KOPT-K1 (cell line): ENCODE measurements at regions not wholly inside any gene's neighbourhood (a gene's known extent, or its start where the extent isn't known, plus 50 kb on each side); places are given as distances from the start of the nearest gene placed in this dataset.

Source experiments
- H3K27ac ChIP-seq: fragments of 200-600 bp; sonication (generic); 2 replicates; pipeline ENCODE4 v1.5.1; 2016; ENCODE audit warnings: antibody characterized with exemption, mild to moderate bottlenecking, low read depth, low read length; ENCODE audit not compliant: poor library complexity, severe bottlenecking
- H3K36me3 ChIP-seq: fragments of 200-600 bp; sonication (generic); 2 replicates; pipeline ENCODE4 v1.5.1; 2017; ENCODE audit warnings: antibody characterized with exemption, mild to moderate bottlenecking, low read length, moderate library complexity; ENCODE audit not compliant: insufficient read depth
- H3K9me3 ChIP-seq: fragments of 200-600 bp; sonication (generic); 2 replicates; pipeline ENCODE4 v1.5.1; 2017; ENCODE audit warnings: antibody characterized with exemption, low read length, mild to moderate bottlenecking; ENCODE audit not compliant: insufficient read depth, poor library complexity, severe bottlenecking

DNA sequence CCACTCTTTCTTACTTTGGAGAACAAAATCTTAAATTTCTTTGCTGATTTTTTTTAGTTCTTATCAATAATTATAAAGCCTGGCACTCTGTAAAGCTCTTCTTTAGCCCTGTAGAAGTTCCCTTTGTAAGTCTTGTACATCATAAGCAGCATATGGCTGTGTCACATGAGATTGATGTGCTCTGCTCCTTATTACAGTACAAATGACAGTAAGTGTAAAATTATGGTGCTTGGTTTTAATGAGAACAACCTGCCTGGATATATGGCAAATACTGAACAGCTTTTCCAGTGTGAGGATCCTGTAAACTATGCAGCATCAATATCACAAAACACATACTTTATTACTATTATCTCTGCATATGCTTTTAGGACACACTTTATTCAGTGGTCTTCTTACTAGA is 145.9 kb upstream of the GNPDA2 start:
- H3K9me3 ChIP-seq: no peaks in the 10 kb centered on the region
- no peaks in the 10 kb centered on the region for H3K36me3 ChIP-seq
- H3K27ac ChIP-seq: no peak overlapping the region

DNA sequence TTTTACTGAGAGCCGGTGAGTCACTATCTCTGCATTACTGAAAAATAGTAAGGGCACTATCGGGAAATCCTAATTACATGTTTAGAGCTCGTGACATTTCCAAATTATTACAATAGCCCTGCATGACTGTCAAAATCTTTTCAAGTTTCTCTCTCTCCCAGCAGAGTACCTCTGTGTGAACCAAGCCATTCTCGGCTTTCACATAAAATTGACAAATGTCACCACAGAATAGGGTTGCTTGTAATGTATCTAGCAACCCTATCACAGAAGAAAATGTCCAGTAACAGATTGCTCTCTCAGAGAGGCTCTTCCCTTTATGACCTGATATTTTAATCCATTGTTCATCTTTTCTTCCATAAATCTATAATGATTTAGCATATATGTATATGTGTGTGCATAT is 144.8 kb upstream of the GNPDA2 start:
- Histone ChIP-seq H3K27ac (no peak overlapping the region), H3K36me3 (no peaks in the 10 kb centered on the region), H3K9me3 (no peaks in the 10 kb centered on the region)

DNA sequence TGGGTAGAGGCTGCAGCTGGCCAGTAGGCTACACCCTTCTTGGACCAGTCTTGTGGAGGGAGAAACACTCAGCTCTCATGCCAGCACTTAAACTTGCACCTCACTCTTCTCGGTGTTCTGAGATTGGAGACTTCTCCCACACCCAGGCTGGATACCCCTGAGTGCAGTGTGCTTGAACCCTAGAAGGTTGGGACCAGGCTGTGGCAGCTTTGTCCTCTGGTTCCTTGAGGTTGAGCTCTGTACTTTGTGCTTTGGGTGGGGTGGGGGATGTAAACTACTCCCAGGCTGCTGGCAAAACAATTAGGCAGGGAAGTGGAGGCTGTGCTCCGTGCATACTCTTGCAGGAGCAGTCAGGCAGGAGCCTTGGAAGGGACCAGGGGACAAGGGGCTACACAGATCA is 143.6 kb upstream of the GNPDA2 start:
- no peaks in the 10 kb centered on the region for H3K36me3 ChIP-seq
- no peak overlapping the region for H3K27ac ChIP-seq
- H3K9me3 ChIP-seq: no peaks in the 10 kb centered on the region

DNA sequence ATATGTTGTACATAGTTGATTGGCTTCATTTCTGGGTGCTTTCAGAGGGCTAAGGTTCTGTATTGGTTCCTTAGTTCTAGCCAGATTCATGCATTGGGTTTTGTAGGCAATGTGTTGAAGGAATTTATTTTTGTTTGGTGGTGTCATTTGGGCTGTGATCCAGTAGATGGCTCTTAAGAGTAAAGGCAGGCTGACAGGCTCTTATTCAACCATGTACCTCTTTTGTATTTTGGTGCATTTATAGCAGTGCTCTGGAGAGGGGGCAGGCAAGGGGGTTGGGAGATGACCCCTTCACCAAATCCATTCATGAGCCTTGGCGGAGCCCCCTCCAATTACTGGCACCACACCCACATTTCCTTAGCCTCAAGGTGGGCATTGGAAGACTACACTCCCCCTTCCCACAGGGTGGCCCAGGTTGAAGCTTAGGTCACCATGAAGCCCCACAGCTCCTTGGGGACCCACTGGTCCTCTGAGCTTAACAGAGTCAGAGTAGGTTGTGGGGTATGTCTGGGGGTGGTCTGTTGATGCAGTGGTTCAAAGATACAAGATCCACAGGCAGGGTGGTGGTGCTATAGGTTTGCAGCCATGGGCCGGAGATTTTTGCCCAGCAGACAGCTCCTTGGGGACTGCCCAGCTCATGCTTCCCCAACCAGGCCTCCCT is 143.0 kb upstream of the GNPDA2 start:
- no peaks in the 10 kb centered on the region for H3K36me3 ChIP-seq
- no peak overlapping the region for H3K27ac ChIP-seq
- H3K9me3 ChIP-seq: no peaks in the 10 kb centered on the region

DNA sequence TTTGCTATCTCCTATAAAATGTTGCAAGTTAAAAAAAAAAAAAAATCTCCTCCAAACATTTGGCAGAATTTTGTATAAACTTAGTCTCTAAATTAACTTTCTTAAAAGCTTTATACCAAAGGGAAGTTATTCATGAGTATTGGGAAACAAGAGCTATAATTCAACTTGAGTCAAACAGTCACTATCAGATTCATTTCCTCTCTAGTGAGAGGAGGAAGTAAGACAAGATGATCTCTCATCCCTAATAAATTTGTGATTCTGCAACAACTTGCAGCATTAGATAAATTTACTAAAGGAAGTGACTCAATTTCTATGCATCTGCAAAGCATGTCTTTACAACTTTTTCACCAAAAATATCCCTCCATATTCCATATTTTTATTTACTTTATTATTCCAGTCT is 135.4 kb upstream of the GNPDA2 start:
- Histone ChIP-seq H3K27ac (no peak overlapping the region), H3K9me3 (no peaks in the 10 kb centered on the region), H3K36me3 (no peaks in the 10 kb centered on the region)

DNA sequence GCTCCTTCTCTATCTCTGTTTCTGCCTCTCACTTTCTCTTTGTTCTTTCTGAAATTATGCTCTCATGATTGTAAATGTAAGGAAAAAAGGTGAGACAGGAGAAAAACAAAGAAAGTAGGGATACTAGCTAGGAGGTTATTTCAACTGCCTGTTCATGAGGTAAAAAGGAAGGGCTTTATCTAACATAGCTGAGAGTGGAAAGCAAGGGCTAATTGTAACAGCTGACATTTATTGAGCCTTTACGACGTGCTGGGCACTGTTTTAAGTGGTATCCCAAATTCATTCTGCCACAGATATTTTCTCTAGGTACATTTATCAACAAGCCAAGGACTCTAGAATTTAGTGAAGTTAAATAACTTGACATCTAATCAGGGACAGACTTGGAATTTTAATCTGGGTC is 133.1 kb upstream of the GNPDA2 start:
- H3K36me3 ChIP-seq: no peaks in the 10 kb centered on the region

DNA sequence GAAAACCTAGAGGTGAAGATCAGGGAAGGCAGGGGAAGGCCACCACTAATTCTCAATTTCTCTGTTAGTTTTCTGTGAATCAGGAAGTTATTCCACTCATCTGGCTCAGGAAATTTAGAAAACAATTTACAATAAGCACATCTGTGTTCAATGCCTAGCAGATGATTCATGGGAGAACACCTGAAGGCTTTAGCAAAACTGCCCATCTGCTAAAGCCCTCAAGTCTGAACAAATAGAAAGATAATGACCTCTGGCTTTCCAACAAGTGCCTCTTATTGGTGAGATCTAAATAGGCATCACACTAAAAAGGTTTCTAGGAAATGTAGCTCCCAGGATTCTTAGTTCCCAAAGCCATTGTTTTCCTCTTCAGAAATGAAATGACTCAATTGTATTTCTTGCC is 122.1 kb upstream of the GNPDA2 start:
- Histone ChIP-seq H3K36me3 (no peaks in the 10 kb centered on the region), H3K27ac (no peak overlapping the region), H3K9me3 (no peaks in the 10 kb centered on the region)

More for the DNA sequence above, 133.1 kb upstream of the GNPDA2 start:
- Histone ChIP-seq H3K27ac (no peak overlapping the region), H3K9me3 (no peaks in the 10 kb centered on the region)

DNA sequence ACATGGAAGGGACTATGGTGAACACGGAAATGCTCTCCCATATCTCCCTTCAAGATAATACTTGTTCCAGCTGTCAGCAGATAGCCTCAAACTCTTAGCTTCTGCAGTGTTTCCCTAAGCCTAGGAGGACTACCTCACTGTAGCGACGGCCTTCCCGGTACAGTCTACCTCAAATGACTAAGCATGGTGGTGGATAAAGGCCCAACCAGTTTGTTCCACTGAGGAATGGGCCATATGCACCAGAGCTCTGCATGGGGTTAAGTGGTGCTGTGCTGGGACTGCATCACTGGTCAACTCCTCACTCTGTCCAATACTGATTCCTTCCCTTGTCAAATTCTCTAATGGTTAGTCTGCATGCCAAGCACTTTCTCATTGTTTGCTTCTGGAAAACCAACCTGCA is 119.6 kb upstream of the GNPDA2 start:
- H3K27ac ChIP-seq: no peak overlapping the region
- no peaks in the 10 kb centered on the region for H3K9me3 ChIP-seq

DNA sequence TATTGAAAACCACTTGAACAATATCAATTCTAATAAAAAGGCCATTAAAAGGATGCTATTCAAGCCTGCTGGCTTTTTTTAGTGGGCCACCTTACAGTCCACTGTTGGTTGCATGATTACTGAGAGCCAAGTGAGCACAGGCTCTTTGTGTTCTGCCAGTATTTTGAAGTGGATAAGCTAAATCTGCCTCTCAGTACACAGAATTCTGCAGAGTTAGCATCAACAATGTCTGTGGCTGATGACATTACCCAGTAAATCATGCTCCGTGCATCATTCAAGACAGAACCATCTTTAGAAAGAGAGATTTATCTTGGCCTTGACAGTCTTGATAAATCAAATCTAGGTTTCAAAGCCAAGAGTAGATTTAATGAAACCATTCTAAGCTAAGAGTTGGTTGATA is 119.0 kb upstream of the GNPDA2 start:
- Histone ChIP-seq H3K9me3 (no peaks in the 10 kb centered on the region), H3K36me3 (no peaks in the 10 kb centered on the region), H3K27ac (no peak overlapping the region)

More for the DNA sequence above, 119.6 kb upstream of the GNPDA2 start:
- H3K36me3 ChIP-seq: no peaks in the 10 kb centered on the region

DNA sequence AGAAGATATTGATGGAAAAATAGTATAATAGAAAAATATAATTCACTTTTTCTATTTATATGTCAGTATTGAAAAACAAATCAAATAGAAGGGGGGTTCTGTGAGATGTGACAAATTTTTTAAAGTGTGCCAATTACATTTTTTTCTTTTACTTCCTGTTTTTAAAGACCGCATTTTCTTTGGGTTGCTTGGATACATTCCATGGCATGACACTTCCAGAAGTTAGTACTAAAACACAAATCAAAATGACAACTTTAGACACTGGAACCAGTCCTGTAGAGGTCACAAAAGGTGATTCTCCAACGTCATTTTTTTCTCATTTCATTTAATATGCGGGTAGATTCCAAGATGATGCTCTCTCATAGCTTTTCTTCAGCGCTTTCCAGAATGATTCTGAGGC is 116.2 kb upstream of the GNPDA2 start:
- no peaks in the 10 kb centered on the region for H3K9me3 ChIP-seq
- H3K36me3 ChIP-seq: no peaks in the 10 kb centered on the region
- no peak overlapping the region for H3K27ac ChIP-seq

DNA sequence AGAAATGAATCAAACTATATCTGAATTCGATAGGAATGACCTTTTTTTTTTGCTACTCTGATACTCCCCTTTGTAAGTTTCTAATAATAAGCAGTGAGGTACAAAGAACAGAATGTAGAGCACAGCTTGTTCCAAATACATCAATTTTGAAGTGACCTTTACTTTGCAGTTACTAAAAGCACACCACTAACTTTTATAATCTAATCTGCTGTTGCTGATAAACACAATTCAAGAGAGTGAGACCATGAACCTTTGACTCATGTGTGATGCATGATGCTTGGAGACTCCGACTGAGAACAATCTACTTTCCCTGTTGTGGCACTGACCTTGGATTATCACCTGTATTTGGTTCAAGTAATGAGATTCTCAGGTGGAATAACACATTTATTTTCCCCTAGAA is 91.6 kb upstream of the GNPDA2 start:
- Histone ChIP-seq H3K36me3 (no peaks in the 10 kb centered on the region), H3K9me3 (no peaks in the 10 kb centered on the region), H3K27ac (no peak overlapping the region)

DNA sequence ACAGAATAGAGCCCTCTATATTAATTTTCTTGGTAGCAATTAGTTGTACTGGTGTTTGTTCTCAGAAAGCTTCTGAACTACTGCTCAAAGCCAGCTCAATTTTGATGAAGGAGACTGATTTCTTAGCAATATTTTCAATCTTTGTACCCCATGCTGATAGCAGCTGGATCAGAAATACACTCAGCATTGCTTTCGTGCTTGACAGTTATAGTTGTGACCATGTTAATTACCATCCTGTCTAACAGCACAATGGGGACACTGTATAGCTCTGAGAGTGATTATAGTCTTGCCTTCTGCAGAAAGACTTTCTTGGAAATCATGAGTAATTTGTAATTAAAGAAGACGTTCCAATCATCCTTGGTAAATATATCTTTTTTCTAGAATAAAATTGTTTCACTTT is 79.7 kb upstream of the GNPDA2 start:
- Histone ChIP-seq H3K27ac (no peak overlapping the region), H3K36me3 (no peaks in the 10 kb centered on the region), H3K9me3 (no peaks in the 10 kb centered on the region)

DNA sequence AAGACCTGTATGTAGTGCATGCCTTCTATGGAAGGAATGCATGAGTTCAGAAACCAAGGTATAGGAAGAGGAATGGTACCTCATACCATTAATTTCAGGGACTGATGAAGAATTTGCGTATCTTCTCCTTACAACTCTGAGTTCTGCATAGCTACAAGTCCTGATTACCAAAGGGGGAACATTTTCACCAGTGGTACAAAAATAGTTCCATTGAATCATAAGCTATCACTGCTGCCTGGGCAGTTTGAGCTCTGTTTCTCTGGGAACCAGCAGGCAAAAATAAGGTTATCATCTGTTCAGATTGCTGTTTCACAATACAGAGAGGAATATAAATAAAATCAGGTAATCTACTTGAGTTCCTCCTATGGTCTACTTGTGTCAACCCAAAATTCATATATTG is 77.9 kb upstream of the GNPDA2 start:
- no peaks in the 10 kb centered on the region for H3K36me3 ChIP-seq
- H3K9me3 ChIP-seq: no peaks in the 10 kb centered on the region
- H3K27ac ChIP-seq: no peak overlapping the region

DNA sequence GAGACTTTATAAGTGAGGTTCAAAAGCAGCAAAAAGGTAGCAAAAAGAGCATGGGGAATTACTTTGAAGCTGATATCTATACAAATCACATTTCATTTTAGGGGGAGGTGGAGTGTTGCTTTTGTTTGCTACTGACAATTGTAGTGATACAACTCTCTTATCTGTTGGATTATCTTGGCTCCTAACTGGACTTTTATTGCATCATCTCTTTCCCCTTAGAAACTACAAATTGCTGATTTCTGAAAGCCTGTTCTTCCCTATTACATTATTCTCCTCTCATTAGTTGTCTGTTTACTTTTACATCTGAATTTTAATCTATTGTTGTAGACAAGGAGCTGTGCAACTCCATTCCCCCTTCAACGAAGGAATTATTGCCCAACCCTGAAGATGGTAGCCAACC is 75.0 kb upstream of the GNPDA2 start:
- H3K9me3 ChIP-seq: peaks cover 10% of the 10 kb centered on the region
- H3K27ac ChIP-seq: no peak overlapping the region
- H3K36me3 ChIP-seq: no peaks in the 10 kb centered on the region

DNA sequence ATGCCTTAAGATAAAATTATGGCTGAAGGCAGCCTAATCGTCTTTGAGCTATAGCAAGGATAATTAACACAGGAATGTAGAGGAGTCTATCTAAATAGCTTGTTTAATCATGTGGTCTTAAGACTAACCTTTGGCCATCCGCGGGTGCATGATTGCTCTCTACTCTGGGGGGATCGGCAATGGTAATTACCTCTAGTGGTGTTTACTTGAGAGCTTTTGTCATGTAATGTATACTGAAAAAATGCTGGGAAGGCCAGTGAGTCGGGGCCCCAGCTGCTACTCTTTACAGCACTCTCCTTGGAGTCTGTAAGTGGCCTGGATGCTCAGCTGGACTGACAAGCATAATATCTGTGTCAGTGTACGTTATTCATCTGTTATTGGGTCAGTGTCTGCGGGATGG is 65.5 kb upstream of the GNPDA2 start:
- Histone ChIP-seq H3K9me3 (peaks cover 7% of the 10 kb centered on the region), H3K27ac (no peak overlapping the region), H3K36me3 (no peaks in the 10 kb centered on the region)

DNA sequence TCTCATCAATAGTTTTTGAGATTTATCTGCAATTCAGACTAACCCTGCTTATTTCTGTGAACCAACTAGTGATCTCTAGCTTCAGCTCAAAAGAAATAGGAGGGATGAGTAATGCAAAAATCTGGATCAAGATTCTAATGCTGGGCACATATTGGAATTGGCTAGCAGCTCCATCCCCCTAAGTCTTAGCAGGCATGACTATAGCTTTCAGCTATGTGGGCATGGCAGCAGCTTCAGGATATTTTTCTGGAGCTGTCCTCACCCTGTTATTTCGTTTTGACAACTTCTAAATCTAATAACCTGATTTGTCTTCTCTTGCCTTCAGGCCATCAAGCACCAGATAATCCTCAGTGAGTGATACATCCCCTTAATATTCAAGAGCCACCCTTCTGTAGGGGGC is 50.8 kb upstream of the GNPDA2 start:
- Histone ChIP-seq H3K27ac (no peak overlapping the region), H3K36me3 (no peaks in the 10 kb centered on the region), H3K9me3 (peaks cover 17% of the 10 kb centered on the region)
